Heart right ventricle (tissue), 16 donors: ENCODE measurements at regions not wholly inside any gene's neighbourhood (a gene's known extent, or its start where the extent isn't known, plus 50 kb on each side); places are given as distances from the start of the nearest gene placed in this dataset.

ENCODE experiments used
- ATAC-seq, 8 donors: fragments of 200-7000 bp; cut with Tn5 transposase; one replicate each; pipeline ENCODE4 v1.9.1; 2020; ENCODE audit warnings: mild to moderate bottlenecking in 8 of 8, moderate library complexity in 8 of 8, moderate number of reproducible peaks in 1 of 8
- DNase-seq, 2 donors: peaks; one replicate each; pipeline ENCODE4 v3.0.0-alpha.2; 2020
- H3K27ac ChIP-seq, 10 donors: fragments of 200-600 bp; sonication (generic) in 2 of 10; one replicate each; pipeline versions ENCODE4 v1.5.0 to v1.8.0; 2020 to 2022; ENCODE audit warnings: mild to moderate bottlenecking in 3 of 10
- H3K27me3 ChIP-seq, 7 donors: fragments of 200-600 bp; one replicate each; pipeline ENCODE4 v1.8.0; 2021 to 2022; ENCODE audit warnings: mild to moderate bottlenecking in 2 of 7
- H3K36me3 ChIP-seq, 9 donors: fragments of 200-600 bp; sonication (generic) in 1 of 9; one replicate each; pipeline versions ENCODE4 v1.5.0 to v1.8.0; 2020 to 2022; ENCODE audit warnings: mild to moderate bottlenecking in 2 of 9
- H3K4me1 ChIP-seq, 9 donors: fragments of 200-600 bp; sonication (generic) in 1 of 9; one replicate each; pipeline versions ENCODE4 v1.5.0 to v1.8.0; 2020 to 2022; ENCODE audit warnings: mild to moderate bottlenecking in 4 of 9
- H3K4me3 ChIP-seq, 10 donors: fragments of 200-600 bp; sonication (generic) in 2 of 10; one replicate each; pipeline versions ENCODE4 v1.5.0 to v1.8.0; 2020 to 2022; ENCODE audit warnings: mild to moderate bottlenecking in 7 of 10, moderate library complexity in 2 of 10
- H3K9me3 ChIP-seq, 11 donors: fragments of 200-600 bp in 10 of 11; sonication (generic) in 2 of 11; one replicate each; pipeline versions ENCODE4 v1.5.0 to v1.8.0; 2013 to 2022; ENCODE audit warnings: mild to moderate bottlenecking in 2 of 11, control low read depth in 1 of 11, moderate library complexity in 1 of 11
- CTCF ChIP-seq, 9 donors: fragments of 200-600 bp; sonication (generic) in 2 of 9; IDR thresholded peaks; one replicate each; pipeline versions ENCODE4 v1.5.0 to v1.8.0; 2021 to 2022; ENCODE audit warnings: antibody characterized with exemption in 9 of 9, mild to moderate bottlenecking in 5 of 9, moderate library complexity in 1 of 9
- WGBS, 2 donors: extraction: QIAGEN DNeasy Blood & Tissue Kit; methylation state at CpG; one replicate each; pipeline ENCODE4 v1.1.7; 2013; ENCODE audit warnings: inconsistent platforms in 1 of 2; 5-methylcytosine and 5-hydroxymethylcytosine counted together
- intact Hi-C, 10 donors: fragments of 100-400 bp; cut with DNase I; formaldehyde crosslinking; loops; one replicate each; pipeline versions ENCODE4 v1.11.1 to v1.14.2; 2022
- donor health status: Arrhythmogenic right ventricular cardiomyopathy.
- donor health status: ischemic (EF 13 %, LVEDD 7.1; RV severe dilation, severe dysfunction).
- donor health status: healthy with polysubstance abuse.
- donor health status: DM: no; HTN: yes; CAD: no.
- donor health status: DM: no; HTN: no; CAD: no.
- donor health status: ischemic (EF 25% LVEDD 6.9; RV normal size, moderate dysfunction).
- donor health status: ischemic (EF 25% LVEDD 5.7; RV mildly dilated, moderate dysfunction).
- donor health status: healthy.
- donor health status: DM: yes; HTN: yes; CAD: no.
- donor health status: Ischemic cardiomyopathy.
- donor health status: ischemic (EF 35%, LVEDD 5.7; RV mildly dilated, moderate dysfunction).
- donor health status: nonischemic (EF 11% LVEDD 7.7; RV severe dilation, severe dysfunction).
- donor health status: DM: yes; HTN: yes; CAD: no.
- donor health status: PGD.
- donor health status: ischemic (EF 29% LVEDD 5.4; RV normal size, mild dysfunction).
- donor health status: nonischemic (EF 23%, LVEDD 6.1; RV moderate dilation, normal function).

- peak overlapping the region in 7 of 10 donors; percentile 46 to 67 (median 53) for H3K27ac ChIP-seq
Observed at GRCh38 chrX:10032147-10032546, 65.0 kb downstream of the CLDN34 start.

DNA sequence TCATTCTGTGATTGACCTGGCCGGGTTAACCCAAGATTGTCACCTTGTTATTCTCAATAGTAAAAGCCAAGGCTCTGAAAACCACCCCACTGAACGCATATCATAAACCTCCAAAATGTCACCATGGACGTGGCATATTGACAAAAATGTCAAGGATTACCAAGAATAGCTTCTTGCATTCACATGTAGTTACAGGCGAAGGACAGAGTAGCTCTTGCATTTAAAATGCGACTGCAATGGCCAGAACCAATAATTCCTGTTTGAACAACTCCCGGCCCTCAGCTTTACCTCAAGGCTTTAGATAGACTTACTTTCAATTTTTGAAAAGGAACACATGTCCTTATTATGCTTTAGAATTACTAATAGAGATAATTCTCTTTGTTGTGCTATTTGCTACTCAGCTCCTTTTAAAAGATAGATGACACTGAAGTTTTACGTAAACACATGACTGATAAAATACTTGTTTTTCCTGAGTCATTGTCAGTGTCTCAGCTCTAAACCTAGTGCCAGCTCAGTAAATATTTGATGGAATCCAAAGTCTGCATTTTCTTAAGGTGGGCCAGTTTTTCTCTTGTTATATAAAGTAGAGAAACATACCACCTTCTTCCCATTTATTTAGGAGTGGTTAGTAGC is 66.3 kb downstream of the CLDN34 start:
- H3K4me1 ChIP-seq, result peaks cover 0 to 42% (median 8%) of the 10 kb centered on the region in 9 donors
- no peaks in the 10 kb centered on the region for H3K36me3 ChIP-seq

More at GRCh38 chrX:10032147-10032546, 65.0 kb downstream of the CLDN34 start:
- Histone ChIP-seq H3K4me1 (peaks cover 0 to 48% (median 8%) of the 10 kb centered on the region in 9 donors), H3K9me3 (no peaks in the 10 kb centered on the region), H3K4me3 (no peak overlapping the region), H3K36me3 (no peaks in the 10 kb centered on the region), H3K27me3 (no peaks in the 10 kb centered on the region)
- intact Hi-C loops, result no loop called here
- TF ChIP-seq CTCF (IDR thresholded peaks at IDR 0.05), result no peak
- DNase-seq (no peak), ATAC-seq (peak in 4 of 8 donors; percentile 26 to 42 (median 32))
- 84 to 88% methylated on average over 3 to 4 of the region's 4 CpGs for WGBS, 2 donors

GRCh38 chrX:10034740-10035260 is 67.6 kb downstream of the CLDN34 start:
- WGBS, 2 donors, result 75 to 76% methylated on average over 8 of the region's 8 CpGs
- Histone ChIP-seq H3K4me1 (peaks cover 0 to 40% (median 12%) of the 10 kb centered on the region in 9 donors), H3K4me3 (no peak overlapping the region), H3K27me3 (no peaks in the 10 kb centered on the region), H3K9me3 (no peaks in the 10 kb centered on the region), H3K36me3 (no peaks in the 10 kb centered on the region), H3K27ac (peak overlapping the region in 3 of 10 donors; percentile 10 to 59 (median 53))
- no peak for TF ChIP-seq CTCF (IDR thresholded peaks at IDR 0.05)
- intact Hi-C loops, result no loop called here
- DNase-seq, result no peak
- ATAC-seq, result peak in 1 of 8 donors; percentile 5

More for the DNA sequence above, 66.3 kb downstream of the CLDN34 start:
- Histone ChIP-seq H3K27ac (peak overlapping the region in 8 of 10 donors; percentile 39 to 67 (median 52)), H3K4me3 (no peak overlapping the region), H3K9me3 (no peaks in the 10 kb centered on the region), H3K27me3 (no peaks in the 10 kb centered on the region)
- no peak for TF ChIP-seq CTCF (IDR thresholded peaks at IDR 0.05)
- peak in 5 of 8 donors; percentile 33 to 59 (median 54) for ATAC-seq
- intact Hi-C loops, result no loop called here
- DNase-seq, result no peak
- WGBS, 2 donors, result 38 to 56% methylated on average over 7 of the region's 7 CpGs

DNA sequence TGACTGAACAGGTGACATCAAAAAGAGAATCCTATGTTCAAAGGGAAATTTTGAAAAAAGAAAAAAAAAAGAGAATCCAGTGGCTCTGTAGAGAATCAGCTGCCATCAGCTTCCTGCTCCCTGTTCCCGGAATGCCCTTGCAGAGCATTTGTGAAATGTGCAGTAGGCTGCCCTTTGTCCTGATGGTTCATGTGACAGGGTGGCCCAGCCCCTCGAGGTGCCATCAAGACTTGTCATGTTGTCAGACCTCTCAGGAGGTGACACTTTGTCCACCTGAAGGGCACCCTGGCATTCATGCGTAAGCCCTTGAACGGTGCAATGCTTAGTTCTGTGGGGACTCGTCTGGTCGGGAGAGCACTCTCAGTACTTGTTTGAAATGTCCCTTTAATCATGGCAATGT is 71.4 kb downstream of the CLDN34 start:
- no peak for TF ChIP-seq CTCF (IDR thresholded peaks at IDR 0.05)
- ATAC-seq (peak in 5 of 8 donors; percentile 24 to 87 (median 39)), DNase-seq (no peak)
- Histone ChIP-seq H3K4me1 (peaks cover 0 to 36% (median 4%) of the 10 kb centered on the region in 9 donors), H3K9me3 (no peaks in the 10 kb centered on the region), H3K36me3 (no peaks in the 10 kb centered on the region), H3K27me3 (no peaks in the 10 kb centered on the region), H3K4me3 (no peak overlapping the region), H3K27ac (no peak overlapping the region)
- 76 to 83% methylated on average over 6 of the region's 6 CpGs for WGBS, 2 donors
- intact Hi-C loops, result no loop called here
